Kidney (tissue), 13 donors: ENCODE measurements at regions not wholly inside any gene's neighbourhood (a gene's known extent, or its start where the extent isn't known, plus 50 kb on each side); places are given as distances from the start of the nearest gene placed in this dataset.

Experiments
- DNase-seq, 5 donors: peaks; one replicate each; pipeline ENCODE4 v3.0.0-alpha.2; 2013 to 2020
- FAIRE-seq: peaks from 2 replicates; lab custom pipeline; 2012; peaks lifted over from hg19 to GRCh38; lab: Jason Lieb, UNC
- H3K27ac ChIP-seq, 2 donors: one replicate each; pipeline ENCODE4 v1.7.0; 2013; ENCODE audit warnings: low read depth in 2 of 2, low read length in 2 of 2, inconsistent platforms in 1 of 2
- H3K27me3 ChIP-seq: one replicate; pipeline ENCODE4 v1.7.1; 2013; ENCODE audit warnings: low read length, inconsistent platforms; ENCODE audit not compliant: control insufficient read depth, insufficient read depth
- H3K36me3 ChIP-seq, 3 donors: one replicate each; pipeline versions ENCODE4 v1.7.0 to v1.7.1; 2013; ENCODE audit warnings: low read length in 3 of 3, control low read depth in 1 of 3, inconsistent platforms in 1 of 3; ENCODE audit not compliant: insufficient read depth in 3 of 3, control insufficient read depth in 2 of 3
- H3K4me1 ChIP-seq, 3 donors: one replicate each; pipeline versions ENCODE4 v1.7.0 to v1.7.1; 2013; ENCODE audit warnings: low read length in 3 of 3, inconsistent platforms in 1 of 3, low read depth in 1 of 3; ENCODE audit not compliant: control insufficient read depth in 2 of 3, insufficient read depth in 2 of 3
- H3K4me3 ChIP-seq, 3 donors: one replicate each; pipeline versions ENCODE4 v1.7.0 to v1.8.1; 2013; ENCODE audit warnings: low read length in 3 of 3, control low read depth in 1 of 3, inconsistent platforms in 1 of 3
- H3K9ac ChIP-seq, 3 donors: one replicate each; pipeline versions ENCODE4 v1.7.0 to v1.7.1; 2013; ENCODE audit warnings: low read length in 3 of 3, control low read depth in 1 of 3, inconsistent platforms in 1 of 3
- H3K9me3 ChIP-seq, 3 donors: one replicate each; pipeline versions ENCODE4 v1.7.0 to v1.7.1; 2013; ENCODE audit warnings: low read length in 3 of 3, control low read depth in 1 of 3, inconsistent platforms in 1 of 3; ENCODE audit not compliant: control insufficient read depth in 2 of 3, insufficient read depth in 1 of 3
- intact Hi-C: fragments of 100-400 bp; cut with DNase I; formaldehyde crosslinking; loops from one replicate; pipeline ENCODE4 v1.11.1; 2022
- TF ChIP-seq, protein P1 (sequence below): IDR thresholded peaks from 3 replicates; pipeline ENCODE4 v1.5.1; 2012; ENCODE audit warnings: mild to moderate bottlenecking, moderate library complexity, borderline replicate concordance; ENCODE audit not compliant: insufficient read depth; ENCODE audit errors: extremely low read depth
- donor health status: control.
- donor health status: control.
- donor health status: control.
- donor health status: control.
- donor health status: control.
- donor health status: DM: yes; HTN: yes; CAD: no.
- donor health status: Normal renal cell carcinoma (clear cell type).

DNA sequence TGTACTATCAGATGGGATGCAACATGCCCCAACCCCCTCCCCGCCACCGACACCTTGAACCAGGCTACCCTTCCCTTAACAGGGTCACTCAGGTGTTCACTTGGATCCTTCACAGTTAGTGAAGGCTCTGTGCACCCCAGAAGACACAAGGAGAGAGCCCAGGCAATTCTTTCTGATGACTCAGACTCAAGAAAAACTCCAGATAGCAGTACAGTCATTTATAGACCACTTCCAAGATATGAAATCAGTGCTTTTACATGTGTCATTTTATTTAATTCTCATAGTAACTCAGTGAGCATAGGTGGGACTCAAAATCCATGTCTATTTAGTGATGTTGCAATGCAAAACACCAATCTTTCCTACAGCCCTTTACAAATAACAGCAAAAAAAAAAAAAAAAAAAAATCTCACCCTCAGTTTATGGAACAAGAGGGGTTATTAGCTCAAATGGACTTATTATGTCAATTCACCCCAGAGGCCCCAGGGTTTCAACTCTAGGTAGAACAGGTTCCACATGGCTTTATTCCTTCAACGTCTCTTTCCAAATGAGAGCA lies 71.9 kb downstream of the FOXD1 start:
- intact Hi-C loops, result no loop called here
- H3K4me1 ChIP-seq, result peaks cover 0 to 4% (median 0%) of the 10 kb centered on the region in 3 donors
- no peak overlapping the region for H3K4me3 ChIP-seq
- no peaks in the 10 kb centered on the region for H3K27me3 ChIP-seq
- DNase-seq, result no peak
- no peak overlapping the region for H3K27ac ChIP-seq
- H3K9ac ChIP-seq, result no peak overlapping the region
- TF ChIP-seq, protein P1, sequence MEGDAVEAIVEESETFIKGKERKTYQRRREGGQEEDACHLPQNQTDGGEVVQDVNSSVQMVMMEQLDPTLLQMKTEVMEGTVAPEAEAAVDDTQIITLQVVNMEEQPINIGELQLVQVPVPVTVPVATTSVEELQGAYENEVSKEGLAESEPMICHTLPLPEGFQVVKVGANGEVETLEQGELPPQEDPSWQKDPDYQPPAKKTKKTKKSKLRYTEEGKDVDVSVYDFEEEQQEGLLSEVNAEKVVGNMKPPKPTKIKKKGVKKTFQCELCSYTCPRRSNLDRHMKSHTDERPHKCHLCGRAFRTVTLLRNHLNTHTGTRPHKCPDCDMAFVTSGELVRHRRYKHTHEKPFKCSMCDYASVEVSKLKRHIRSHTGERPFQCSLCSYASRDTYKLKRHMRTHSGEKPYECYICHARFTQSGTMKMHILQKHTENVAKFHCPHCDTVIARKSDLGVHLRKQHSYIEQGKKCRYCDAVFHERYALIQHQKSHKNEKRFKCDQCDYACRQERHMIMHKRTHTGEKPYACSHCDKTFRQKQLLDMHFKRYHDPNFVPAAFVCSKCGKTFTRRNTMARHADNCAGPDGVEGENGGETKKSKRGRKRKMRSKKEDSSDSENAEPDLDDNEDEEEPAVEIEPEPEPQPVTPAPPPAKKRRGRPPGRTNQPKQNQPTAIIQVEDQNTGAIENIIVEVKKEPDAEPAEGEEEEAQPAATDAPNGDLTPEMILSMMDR, result no peak
- H3K36me3 ChIP-seq, result no peaks in the 10 kb centered on the region
- FAIRE-seq, result no peak
- H3K9me3 ChIP-seq, result no peaks in the 10 kb centered on the region

DNA sequence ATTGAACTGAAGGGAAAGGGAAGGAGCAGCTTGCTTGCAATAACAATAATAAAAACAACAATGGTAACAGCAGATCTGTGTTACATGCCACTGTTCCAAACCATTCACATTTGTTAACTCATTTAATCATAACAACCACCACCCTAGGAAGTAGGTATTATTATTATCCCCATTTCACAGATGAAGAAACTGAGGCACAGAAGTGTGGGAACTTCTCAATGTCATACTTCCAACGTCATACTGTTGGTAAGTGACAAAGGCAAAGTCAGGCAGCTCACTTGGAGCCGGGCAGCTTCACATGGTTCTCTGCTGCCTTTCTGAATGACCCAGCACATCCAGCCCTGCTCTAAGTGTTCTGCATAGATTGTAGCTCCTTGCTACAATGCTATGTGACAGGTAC lies 72.6 kb downstream of the FOXD1 start:
- TF ChIP-seq, protein P1, result no peak
- Histone ChIP-seq H3K36me3 (no peaks in the 10 kb centered on the region), H3K9ac (no peak overlapping the region), H3K4me1 (peaks cover 0 to 4% (median 0%) of the 10 kb centered on the region in 3 donors), H3K9me3 (no peaks in the 10 kb centered on the region), H3K27me3 (no peaks in the 10 kb centered on the region), H3K4me3 (no peak overlapping the region), H3K27ac (no peak overlapping the region)
- DNase-seq, result no peak
- intact Hi-C loops, result no loop called here
- FAIRE-seq, result no peak

DNA sequence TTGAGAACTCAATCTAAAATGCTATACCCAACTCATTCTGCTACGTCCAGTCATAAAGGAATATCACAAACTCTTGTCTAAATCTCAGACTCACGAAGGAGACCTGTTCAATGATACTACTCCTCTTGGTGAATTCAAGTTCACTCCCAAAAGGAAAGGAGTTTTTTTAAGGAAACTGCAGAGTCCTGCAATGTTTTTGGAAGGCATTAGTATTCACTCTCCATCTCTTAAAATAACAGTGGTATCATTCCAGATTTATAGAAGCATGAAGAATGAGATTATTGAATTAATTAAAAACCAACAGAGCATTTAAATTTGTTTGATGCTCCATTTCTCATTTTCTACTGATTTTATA lies 73.4 kb downstream of the FOXD1 start:
- Histone ChIP-seq H3K4me3 (no peak overlapping the region), H3K27ac (no peak overlapping the region), H3K9ac (no peak overlapping the region), H3K27me3 (no peaks in the 10 kb centered on the region), H3K9me3 (no peaks in the 10 kb centered on the region), H3K4me1 (peaks cover 0 to 4% (median 0%) of the 10 kb centered on the region in 3 donors), H3K36me3 (no peaks in the 10 kb centered on the region)
- no peak for DNase-seq
- intact Hi-C loops, result no loop called here
- no peak for FAIRE-seq
- TF ChIP-seq, protein P1, result no peak

DNA sequence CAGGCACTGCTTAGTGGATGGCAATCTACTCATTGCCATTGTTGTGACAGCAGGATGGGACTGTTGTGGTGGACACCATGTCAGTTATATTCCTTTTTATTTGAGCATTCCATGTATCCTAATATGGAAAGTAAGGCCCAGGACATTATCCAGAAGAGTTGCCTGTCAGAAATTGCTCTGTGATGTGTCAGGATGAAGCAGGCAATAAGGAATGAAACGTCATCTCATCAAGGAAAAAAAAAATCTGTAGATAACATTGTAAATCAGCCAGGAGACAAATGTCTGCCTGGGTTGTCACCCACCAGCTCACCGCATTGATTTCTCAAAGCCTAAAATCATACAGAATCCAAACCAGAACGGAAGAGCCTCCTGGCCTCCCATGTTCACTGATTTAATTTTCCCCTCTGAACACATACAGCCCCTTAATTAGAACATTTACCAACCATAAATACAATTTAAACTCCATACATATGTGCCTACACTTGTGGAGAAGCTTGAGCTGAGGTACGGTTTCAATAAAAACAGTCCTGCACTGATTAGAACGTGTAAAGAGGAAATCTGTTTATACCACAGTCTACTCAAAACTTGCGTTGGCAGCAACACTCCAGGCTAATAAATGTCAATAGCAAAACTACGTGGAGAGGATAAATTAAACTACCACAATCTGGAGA lies 73.9 kb downstream of the FOXD1 start:
- Histone ChIP-seq H3K27me3 (no peaks in the 10 kb centered on the region), H3K4me3 (no peak overlapping the region), H3K36me3 (no peaks in the 10 kb centered on the region), H3K9ac (no peak overlapping the region), H3K9me3 (no peaks in the 10 kb centered on the region), H3K27ac (no peak overlapping the region), H3K4me1 (peaks cover 0 to 4% (median 0%) of the 10 kb centered on the region in 3 donors)
- TF ChIP-seq, protein P1, result no peak
- intact Hi-C loops, result no loop called here
- no peak for FAIRE-seq
- no peak for DNase-seq
